Bronchial epithelial cell (primary cell): ENCODE measurements at regions not wholly inside any gene's neighbourhood (a gene's known extent, or its start where the extent isn't known, plus 50 kb on each side); places are given as distances from the start of the nearest gene placed in this dataset.

Experiments used
- DNase-seq: peaks from one replicate; pipeline ENCODE4 v3.0.0-alpha.2; 2010; ENCODE audit warnings: low read depth
- FAIRE-seq: peaks from 2 replicates; lab custom pipeline; 2011; peaks lifted over from hg19 to GRCh38; lab: Jason Lieb, UNC
- H3K27me3 ChIP-seq: 2 replicates; pipeline ENCODE4 v1.5.1; 2011; ENCODE audit warnings: low read length; ENCODE audit not compliant: control insufficient read depth, insufficient read depth
- H3K36me3 ChIP-seq: 2 replicates; pipeline ENCODE4 v1.5.1; 2011; ENCODE audit warnings: low read length; ENCODE audit not compliant: control insufficient read depth, insufficient read depth
- H3K4me3 ChIP-seq: 2 replicates; pipeline ENCODE4 v1.5.1; 2011; ENCODE audit warnings: mild to moderate bottlenecking, low read depth, low read length, control low read depth
- CTCF ChIP-seq: IDR thresholded peaks from 2 replicates; pipeline ENCODE4 v1.5.1; 2011; ENCODE audit warnings: mild to moderate bottlenecking, moderate library complexity, low read length, control low read depth, inconsistent platforms; ENCODE audit not compliant: insufficient read depth, severe bottlenecking

- DNase-seq: no peak
Measured at GRCh38 chr3:126292318-126293070, 64.7 kb downstream of the KLF15 start.

GRCh38 chr3:126291537-126291936, 65.7 kb downstream of the KLF15 start:
- H3K36me3 ChIP-seq: no peaks in the 10 kb centered on the region
- DNase-seq (no peak), FAIRE-seq (no peak)
- no peak for TF ChIP-seq CTCF
- no peaks in the 10 kb centered on the region for H3K27me3 ChIP-seq
- H3K4me3 ChIP-seq: no peak overlapping the region

More at GRCh38 chr3:126292318-126293070, 64.7 kb downstream of the KLF15 start:
- no peak overlapping the region for H3K4me3 ChIP-seq
- TF ChIP-seq CTCF: no peak
- peak; percentile 72 for FAIRE-seq
- no peaks in the 10 kb centered on the region for H3K36me3 ChIP-seq
- no peaks in the 10 kb centered on the region for H3K27me3 ChIP-seq

- Histone ChIP-seq H3K4me3 (no peak overlapping the region), H3K27me3 (no peaks in the 10 kb centered on the region), H3K36me3 (no peaks in the 10 kb centered on the region)
- FAIRE-seq: no peak
- DNase-seq: no peak
- no peak for TF ChIP-seq CTCF
Measured at GRCh38 chr3:126291061-126291460, 66.1 kb downstream of the KLF15 start.

GRCh38 chr3:126290325-126290724, 66.9 kb downstream of the KLF15 start:
- TF ChIP-seq CTCF: no peak
- no peak for FAIRE-seq
- no peak overlapping the region for H3K4me3 ChIP-seq
- no peaks in the 10 kb centered on the region for H3K27me3 ChIP-seq
- no peak for DNase-seq
- H3K36me3 ChIP-seq: no peaks in the 10 kb centered on the region

DNA sequence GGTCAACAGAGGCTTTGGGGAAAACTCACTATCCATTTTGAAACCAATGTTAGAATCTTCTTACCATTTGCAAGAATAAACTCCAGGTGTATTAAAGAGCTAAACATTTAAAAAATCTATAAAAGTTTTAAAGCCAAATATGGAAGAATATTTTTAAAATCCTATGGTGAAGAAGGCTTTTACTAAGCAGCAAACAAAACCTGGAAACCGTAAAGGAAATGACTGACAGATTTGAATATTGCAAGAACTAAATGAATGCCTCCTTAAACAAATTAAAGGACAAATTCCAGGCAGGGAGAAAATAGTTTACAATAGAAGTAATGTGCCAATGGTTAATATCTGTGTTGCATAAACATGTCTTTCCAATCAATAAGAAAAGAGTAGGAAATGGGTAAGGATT, 68.1 kb downstream of the KLF15 start:
- DNase-seq: no peak
- no peak for TF ChIP-seq CTCF
- H3K36me3 ChIP-seq: no peaks in the 10 kb centered on the region
- no peak for FAIRE-seq
- H3K27me3 ChIP-seq: no peaks in the 10 kb centered on the region
- no peak overlapping the region for H3K4me3 ChIP-seq

- Histone ChIP-seq H3K27me3 (no peaks in the 10 kb centered on the region), H3K36me3 (no peaks in the 10 kb centered on the region), H3K4me3 (no peak overlapping the region)
- FAIRE-seq (no peak), DNase-seq (no peak)
- TF ChIP-seq CTCF: no peak
Measured at GRCh38 chr3:126288314-126288713, 68.9 kb downstream of the KLF15 start.
